DMS 273 treated with DMSO at 0.1 percent for 48 hours (cell line): ENCODE measurements at regions not wholly inside any gene's neighbourhood (a gene's known extent, or its start where the extent isn't known, plus 50 kb on each side); places are given as distances from the start of the nearest gene placed in this dataset.
"Not testable (repeated sequence)": the region's sequence is repeated elsewhere in the genome, so short reads cannot be mapped to it uniquely, and the experiment has no call there.

ENCODE experiments used
- DNase-seq: peaks from one replicate; lab custom pipeline; 2025; lab: John Stamatoyannopoulos, UW

DNA sequence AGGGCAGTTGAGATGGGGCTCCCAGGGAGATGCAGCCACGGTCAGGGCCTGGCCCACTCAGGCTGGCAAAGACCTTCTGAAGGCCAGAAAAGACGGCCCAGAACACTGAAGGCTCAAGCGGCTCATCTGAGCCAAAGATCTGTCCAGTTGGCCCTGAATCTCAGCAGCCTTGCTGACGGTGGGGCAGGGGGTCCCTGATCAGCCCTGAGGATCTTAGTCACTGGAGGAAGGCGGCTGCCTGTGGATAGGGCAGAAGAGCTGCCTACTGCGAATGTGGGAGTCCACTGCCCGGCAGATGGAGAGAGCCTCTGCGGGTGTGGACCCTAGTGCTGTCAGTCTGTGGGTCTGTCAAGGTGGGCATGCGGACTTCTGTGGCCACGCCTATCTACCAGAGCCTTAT lies 1738.2 kb downstream of the TP53TG3F start:
- DNase-seq = no peak

DNA sequence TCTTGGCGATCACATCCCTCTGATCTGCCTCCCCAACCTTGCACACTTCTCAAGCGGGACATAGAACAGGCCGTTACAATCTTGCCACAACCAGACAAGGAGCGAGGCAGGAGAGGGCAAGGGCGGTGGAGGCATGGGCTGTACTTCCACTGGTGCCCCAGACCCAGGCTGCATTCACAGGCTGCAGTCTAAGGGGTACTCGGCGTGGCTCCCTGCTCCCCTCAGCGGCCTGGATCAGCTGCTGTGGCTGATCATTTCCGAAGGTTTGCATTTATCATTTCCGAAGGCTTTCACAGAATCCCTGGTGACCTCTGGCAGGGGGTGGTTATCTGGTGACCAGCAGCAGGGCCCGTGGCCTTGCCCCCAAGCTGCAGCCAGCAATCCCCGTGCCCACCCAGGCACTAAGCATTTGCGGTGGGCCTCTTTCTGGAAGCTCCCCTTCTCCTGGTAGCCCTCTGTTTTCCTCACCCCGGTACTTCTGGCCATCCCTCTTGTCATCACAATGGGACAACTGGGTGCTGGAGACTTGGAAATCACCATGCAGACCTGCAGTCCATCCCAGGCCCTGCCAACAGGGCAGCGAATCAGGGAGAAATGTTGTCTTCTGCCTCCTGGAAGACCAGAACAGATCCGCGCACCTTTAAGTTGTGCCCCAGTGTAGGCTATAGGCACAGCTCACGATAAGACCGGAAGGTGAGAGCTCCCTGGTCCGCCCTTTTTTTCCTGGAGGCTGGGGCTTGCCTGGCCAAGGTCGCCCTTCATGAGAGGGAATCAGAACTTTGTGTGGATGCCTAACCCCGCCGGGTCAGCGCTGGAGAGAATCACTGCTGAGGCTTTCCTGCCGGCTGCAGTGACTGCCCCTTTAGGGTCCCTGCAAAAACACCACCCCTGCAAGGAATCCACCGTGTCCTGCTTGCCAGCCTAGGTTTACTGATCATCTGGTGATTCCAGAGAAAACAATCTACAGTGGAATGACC lies 1739.1 kb downstream of the TP53TG3F start:
- no peak for DNase-seq

DNA sequence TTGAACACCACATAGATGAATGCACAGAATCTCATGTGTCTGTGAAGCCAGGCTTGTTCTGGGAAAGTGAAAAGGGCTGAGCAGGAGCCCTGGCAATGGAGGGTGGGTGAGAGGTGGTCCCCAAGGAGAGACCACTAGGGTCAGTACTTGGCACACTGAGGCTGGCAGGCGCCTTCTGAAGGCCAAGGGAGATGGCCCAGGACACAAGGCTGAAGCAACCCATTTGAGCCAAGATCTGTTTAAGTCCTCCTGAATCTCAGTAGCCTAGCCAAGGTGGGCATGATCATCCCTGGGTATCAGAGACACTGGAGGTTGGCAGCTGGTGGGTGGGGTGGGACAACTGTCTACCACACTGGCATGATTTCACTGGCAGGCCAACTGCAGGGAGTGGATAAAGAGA lies 1741.2 kb downstream of the TP53TG3F start:
- no peak for DNase-seq

DNA sequence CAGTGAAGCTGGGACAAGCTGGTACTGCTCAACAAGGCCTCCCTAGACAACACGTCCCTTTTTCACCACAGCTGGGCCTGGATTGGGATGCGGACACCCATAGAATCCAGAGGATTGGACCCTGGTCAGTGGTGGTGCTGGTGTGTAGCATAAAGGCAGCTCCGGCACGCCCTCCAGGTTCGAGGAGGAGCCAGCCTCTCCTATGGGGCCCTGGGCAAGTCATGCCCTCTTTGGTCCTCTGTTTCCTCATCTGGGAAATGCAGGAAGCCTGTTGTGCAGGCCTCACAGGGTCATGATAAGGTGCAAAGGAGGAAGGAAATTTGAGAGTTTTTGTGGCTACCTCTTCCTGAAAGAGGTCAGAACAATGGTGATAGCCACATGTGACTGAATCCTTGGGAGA lies 1741.7 kb downstream of the TP53TG3F start:
- no peak for DNase-seq

DNA sequence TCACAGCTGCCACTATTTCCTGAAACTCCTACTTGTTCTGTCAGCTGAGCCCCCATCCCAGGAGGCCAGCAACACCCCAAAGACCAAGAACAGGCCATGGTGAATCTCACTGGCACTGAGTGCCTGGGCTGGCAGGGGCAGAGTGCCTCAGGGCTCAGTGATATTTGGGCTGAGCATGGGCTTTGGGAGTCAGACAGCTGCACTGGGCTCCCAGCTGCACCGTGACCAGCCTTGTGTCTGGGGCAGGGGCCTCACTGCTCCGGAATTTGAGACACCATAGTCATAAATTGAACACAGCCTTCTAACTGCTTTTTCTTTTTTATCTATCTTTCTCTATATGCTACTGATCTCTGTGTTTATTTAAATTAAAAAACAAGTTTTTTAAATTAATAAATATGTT lies 1744.2 kb downstream of the TP53TG3F start:
- no peak for DNase-seq

DNA sequence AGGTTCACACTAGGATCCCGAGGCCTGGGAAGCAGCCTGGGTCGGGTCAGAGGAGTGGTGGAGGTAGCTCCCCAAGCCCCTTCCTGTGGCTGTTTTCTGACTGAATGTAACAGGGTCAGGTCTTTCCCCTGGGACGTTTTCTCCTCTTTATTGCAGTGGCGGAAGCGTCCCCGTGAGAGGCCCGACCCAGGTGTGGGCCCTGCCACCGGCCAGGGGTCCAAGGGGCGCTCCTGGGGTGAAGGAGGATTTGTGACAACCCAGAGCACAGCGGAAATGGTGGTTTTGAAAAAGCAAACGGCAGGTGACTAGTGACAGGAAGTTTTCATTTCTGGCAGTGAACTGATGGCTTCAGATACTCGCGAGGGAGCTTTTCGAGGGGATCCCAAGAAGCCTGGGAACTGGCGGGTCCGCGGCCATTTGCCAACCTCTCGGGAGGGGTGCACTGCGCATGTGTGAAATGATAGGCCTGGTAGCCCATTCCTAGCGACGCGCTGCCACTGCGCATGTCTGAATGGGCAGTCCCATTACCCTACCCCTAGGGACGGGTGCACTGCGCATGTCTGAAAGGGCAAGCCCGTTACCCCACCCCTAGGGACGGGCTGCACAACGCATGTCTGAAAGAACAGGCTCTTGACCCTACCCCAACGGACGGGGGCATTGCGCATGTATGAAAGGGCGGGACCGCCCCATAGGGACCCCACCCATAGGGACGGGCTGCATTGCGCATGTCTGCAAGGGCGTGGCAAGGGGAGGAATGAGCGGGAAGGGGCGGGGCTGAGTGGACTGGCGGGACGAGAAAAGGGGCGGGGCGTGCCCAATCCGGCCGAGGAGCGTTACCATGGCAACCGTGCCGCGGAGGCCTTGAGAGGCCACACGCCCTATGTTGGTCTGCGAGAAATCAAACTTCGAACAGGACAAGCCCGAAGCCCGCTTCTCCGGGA lies 1747.9 kb downstream of the TP53TG3F start:
- no peak for DNase-seq

DNA sequence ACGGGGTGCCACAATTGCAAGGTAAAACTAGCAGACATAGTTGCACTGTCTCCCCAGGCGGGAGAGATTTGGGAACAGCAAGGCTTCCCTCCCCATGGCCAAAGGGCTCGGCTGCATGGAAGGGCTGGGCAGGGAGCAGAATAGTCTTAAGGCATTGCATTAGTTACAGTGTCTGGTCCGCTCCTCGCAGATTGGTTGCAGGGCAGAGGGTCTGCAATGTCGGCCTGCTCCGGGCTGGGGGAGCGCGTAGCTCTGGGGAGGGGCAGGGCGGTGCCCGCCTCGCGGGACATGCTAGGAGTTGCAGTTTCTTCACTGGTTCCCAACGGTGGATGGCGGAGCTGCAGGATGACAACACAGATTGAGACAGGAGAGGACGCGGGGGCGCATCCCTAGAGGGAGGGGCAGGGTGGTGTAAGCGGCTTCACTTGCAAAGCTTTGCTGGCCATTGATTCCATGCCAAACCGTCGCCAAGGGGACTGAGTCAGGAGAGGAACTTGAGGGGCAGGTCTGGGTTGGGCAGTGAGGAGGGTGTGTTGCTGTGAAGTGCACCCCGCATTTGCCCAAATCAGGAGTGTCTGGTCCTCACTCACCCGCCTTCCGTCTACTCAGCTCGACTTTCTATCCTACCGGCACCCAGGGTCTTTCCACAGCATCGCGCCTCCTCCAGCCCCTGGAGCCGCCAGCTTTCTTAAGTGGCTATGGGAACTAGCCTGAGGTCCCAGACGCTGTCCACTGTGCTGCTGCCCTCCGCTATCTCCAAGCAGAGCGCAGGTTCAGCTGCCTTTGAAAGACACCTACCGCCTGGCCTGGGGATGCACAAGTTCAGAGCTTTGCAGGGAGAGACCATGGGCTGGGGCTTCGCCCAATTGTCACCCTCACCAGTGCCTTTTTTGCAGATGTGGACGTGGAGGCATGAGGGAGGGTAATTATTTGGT lies 1748.9 kb downstream of the TP53TG3F start:
- DNase-seq = no peak

DNA sequence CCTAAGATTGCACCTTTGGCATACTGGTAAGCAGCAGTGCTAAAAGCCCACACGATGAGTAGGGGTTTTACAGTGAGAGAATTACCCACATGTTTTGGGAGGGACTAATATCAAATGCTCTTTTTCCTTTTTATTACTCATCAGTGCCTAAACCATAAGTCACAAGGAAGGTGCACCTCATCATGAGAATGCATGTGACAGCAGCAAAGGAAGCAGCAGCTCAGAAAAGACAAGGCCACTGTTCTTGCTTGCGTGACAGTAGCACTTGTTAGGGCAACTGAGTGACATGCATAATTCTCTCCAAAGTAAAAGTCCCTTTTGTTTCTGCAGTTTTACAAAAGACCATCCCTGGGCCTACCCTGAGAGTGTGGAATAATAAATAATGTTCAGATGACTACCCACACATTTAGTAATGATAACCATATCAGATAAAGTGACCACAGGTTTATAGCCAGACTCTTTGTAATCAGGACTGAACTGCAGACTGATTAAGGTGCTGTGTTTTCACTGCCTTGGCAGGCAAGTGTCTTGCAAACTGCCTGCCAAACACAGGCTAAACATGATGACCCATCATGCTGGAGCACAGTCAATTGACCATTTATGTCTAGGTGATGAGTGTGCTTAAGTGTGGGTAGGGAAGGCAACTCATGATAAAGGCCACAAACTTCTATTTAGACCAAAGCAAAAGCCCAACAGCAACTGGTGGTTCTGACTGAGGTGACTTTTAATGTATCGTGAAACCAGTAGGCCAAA lies 1751.4 kb downstream of the TP53TG3F start:
- no peak for DNase-seq

DNA sequence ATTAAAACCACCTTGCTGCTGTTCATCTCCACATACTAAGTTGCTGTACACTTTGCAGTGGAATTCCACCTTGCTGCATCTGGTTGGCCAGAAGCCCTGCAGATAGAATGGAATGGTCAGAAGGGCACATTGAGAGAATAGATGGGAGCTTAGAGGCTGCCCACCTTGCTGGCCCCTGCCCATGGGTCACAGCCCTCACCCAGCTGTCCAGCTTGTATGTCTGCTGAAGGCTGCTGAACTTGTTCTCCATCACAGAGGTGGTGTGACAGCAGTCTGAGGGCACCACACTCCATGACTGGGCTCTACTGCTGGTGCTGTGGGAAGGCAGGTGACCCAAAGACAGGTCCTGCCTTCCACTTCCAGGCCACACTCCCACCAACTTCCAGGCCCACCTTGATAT lies 1755.4 kb downstream of the TP53TG3F start:
- DNase-seq = no peak

DNA sequence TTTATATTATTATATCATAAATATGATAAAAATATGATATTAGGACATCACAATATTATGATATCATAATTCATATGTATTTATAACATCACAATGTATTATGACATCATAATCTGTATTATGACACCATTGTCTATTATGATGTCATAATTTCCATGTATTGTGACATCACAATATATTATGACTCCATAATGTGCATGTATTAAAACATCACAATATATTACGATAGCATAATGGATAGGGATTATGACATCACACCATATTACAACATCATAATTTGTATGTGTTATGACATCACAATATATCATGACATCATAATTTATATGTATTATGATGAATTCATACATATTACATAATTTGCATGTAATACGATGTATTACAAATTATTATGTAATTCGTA lies 1755.9 kb downstream of the TP53TG3F start:
- no peak for DNase-seq

DNA sequence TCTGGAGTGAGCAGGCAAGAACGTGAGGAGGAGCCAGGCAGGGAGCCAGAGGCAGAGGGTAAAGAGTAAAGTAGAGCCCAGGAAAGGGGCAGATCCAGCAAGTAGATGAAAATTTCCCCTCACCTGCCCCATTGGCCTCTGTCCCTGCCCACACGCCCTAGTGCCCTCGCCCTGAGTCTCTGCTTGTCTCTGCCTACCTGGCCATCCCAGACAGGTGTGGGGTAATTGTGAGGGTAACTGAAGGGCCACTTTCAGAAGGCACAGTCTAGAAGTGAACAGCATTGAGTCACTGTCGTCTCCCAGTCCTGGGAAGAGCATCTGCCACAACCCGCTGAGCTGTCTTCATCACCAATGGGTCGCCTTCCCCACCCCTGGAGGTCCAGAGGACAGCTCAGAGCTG lies 1756.8 kb downstream of the TP53TG3F start:
- DNase-seq = not testable (repeated sequence)

DNA sequence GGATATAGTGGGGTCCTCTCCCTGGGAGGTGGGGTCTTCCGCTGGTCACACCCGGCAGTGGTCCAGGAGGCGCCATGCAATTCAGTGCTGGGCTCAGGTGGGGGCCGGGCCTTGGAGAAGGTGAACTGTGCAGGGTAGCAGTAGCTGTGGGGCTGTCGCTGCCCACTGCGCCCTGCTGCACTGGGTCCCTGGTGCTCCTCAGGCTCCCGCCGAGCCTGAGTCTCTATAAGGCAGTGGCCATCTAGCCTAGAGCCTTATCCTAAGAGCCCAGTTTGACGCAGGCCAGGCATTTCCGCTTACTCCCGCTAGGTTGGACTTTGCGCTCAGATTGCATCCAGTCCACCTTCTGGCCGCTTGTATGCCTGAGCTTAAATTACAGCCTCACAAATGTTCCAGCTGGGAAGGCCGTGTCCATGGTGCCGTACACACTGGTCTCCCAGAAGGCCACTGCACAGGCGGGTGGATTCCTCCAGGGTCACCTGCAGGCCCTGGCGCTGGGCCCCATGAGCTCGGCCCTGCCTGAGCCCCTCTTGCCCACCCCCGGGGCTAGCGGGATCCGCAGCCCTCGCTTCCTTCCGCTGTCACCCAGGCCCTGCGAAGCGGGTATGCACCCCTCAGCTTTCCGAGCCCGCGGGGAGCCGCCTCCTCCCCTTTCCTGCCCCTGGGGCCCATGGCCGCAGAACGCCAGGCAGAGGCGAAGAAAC lies 1762.2 kb downstream of the TP53TG3F start:
- no peak for DNase-seq

DNA sequence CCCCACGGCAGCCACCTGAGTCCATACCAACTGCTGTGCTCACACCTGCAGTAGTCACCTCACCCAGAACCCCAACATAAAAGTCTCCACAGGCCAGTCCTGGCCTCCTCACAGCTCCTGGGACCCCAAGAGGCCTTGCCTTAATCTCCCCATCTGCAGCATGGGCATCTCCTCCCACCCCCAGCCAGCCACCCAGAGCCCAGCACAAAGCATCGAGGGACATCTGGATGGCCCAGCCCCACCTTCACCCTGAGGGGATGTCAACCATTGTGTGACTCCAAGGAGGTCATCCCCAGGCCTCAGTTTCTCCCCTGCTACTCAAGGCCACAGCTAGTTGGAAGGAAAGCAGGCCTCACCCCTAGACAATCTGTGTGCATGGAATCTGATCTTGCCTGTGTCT lies 1775.3 kb downstream of the TP53TG3F start:
- DNase-seq = no peak

DNA sequence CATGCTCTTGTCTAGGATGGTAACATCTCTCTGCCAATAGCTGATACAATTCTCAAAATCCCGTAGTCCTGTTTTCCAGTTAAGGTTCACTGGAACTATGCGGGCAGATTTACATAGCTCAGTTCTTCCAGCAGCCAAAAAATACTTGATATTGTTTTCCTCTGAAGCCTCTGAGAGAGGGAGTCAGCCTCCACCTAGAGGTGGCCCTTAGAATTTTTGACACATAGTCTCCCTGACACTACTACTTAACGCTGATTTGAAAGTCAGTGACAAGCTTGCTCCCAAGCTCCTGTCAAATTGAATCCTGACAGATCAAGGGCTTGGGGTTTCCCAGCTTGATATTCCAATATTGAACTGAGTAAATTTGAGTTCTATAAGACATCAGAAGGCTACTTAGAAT lies 1780.1 kb downstream of the TP53TG3F start:
- no peak for DNase-seq

DNA sequence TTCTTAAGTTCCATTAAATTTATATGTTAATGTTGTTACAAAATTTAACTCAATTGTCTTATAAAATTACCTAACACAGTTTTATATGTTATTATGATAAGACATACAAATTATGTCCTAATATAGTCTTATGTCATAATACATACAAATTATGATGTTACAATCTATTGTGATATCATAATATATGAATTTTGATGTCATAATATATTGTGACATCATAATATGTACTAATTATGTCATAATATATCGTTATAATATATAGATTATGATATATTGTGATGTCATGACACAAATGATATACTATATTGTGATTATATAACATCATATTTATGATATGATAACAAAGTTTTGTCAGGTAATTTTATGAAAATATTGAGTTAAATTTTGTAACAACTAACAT lies 1789.6 kb downstream of the TP53TG3F start:
- no peak for DNase-seq

DNA sequence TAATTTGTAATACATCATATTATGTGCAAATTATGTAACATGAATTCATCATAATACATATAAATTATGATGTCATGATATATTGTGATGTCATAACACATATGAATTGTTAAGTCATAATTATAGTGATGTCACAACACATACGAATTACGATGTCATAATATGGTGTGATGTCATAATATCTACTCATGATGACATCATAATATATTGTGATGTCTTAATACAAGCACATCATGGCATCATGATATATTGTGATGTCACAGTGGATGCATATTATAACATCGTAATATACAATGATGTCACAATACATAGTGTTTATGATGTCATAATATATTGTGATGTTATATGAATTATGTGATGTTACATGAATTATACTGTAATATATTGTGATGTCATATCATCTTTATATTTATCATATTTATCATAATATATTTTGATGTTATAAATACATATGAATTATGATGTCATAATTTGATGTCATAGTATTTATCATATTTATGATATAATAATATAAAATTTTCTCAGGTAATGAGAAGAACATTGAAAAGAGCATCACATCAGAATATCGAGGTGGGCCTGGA lies 1793.0 kb downstream of the TP53TG3F start:
- DNase-seq = no peak

DNA sequence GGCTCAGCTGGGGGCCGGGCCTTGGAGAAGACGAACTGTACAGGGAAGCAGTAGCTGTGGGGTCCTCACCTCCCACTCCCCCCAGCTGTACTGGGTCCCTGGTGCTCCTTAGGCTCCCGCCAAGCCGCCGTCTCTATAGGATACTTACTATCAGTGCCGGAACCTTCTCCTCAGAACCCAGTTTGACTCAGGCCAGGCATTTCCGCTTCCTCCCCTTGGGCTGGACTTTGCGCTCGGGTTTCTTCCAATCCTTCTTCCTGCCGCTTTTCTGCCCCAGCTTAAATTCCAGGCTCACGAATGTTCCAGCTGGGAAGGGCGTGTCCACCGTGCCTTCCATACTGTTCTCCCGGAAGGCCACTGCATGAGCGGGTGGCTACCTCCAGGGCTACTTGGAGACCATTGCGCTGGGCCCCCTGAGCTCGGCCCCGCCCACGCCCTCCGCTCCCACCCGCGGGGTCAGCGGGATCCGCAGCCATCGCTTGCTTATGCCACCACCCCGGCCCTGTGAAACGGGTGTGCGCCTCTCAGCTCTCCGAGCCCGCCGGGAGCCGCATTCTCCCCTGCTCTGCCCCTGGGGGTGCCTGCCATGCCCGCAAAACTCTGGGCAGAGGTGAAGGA lies 1795.9 kb downstream of the TP53TG3F start:
- DNase-seq = no peak

DNA sequence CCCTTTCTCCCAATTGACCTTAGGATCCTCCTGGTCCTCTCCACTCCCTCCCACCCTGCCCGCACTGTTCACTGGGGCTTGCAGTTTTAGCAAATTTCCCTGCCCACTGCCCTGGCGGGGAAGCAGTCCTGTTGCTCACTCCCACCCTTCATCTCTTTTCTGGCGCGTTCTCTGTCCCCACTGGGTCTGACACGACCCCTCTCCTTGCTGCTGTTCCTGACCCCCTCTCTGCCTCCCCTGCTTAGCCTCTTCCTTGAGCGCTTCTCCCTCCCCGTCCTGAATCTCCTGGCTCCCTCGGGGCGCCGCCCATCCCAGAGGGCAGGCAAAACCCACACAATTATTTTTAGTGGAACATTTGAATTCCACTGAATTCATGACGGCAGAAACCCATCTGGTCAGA lies 1796.4 kb downstream of the TP53TG3F start:
- DNase-seq = no peak

DNA sequence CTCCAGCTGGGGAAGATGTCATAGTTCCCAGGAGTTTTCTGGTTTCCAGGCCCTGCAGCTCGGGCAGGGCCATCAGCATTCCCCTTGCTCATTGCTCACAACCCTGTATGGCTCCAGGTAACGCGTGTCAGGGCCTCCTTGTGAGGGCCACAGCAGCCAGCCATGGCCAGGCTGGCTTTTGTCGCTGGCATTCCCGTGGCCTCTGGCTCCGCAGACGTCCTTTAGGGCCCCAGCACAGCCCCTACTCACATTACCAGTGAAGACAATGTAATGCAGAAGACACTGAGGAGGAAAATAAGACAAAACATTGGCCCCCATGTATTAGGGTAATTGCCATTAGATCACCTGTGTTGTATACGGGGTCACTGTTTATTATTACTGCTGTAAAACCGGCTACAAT lies 1799.0 kb downstream of the TP53TG3F start:
- no peak for DNase-seq

DNA sequence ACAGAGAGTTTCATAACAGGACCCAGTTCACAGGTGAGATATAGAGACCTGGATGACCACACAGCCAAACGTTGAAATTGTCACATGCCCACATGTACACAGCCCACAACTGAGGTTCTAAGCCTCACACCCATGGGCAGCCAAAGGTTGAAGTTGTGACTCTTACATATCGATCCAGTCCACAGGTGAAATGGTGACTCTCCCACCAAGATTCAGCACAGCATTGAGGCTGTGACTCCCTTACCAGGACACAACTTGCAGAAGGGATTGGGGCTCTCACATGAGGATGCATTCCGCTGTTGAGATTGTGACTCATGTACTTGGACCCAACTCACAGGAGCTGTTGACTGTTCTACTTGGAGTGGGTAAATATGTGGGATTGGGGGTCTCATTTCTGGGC lies 1836.4 kb downstream of the TP53TG3F start:
- DNase-seq = no peak
